ENCODE measurements at regions not wholly inside any gene's neighbourhood (a gene's known extent, or its start where the extent isn't known, plus 50 kb on each side); places are given as distances from the start of the nearest gene placed in this dataset.
"Not testable (repeated sequence)": the region's sequence is repeated elsewhere in the genome, so short reads cannot be mapped to it uniquely, and the experiment has no call there.

DNA sequence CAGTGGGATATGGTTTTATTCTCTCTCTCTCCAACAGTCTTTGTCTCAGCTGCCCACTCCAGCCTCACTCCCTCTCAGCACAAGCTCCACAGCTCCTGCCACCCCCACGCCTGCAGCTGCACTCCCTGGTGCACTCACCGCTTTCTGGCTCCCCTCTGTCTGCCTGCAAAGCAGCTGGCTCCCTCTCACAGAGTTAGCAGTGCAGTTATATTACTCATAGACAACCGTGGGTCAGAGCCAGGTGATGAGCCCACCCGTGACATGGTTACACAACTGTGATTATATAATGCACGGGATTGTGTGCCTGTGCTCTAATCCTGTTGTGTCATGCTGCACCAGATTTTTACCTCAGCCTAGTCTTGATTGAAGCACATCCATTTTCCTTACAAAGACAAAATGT lies 276.9 kb upstream of the CHAC2 start:
- DNase-seq = no peak

- DNase-seq = not testable (repeated sequence)
Measured at GRCh38 chr2:53486185-53486899, 281.3 kb upstream of the CHAC2 start.

GRCh38 chr2:53485021-53485728 lies 282.4 kb upstream of the CHAC2 start:
- no peak for DNase-seq

DNA sequence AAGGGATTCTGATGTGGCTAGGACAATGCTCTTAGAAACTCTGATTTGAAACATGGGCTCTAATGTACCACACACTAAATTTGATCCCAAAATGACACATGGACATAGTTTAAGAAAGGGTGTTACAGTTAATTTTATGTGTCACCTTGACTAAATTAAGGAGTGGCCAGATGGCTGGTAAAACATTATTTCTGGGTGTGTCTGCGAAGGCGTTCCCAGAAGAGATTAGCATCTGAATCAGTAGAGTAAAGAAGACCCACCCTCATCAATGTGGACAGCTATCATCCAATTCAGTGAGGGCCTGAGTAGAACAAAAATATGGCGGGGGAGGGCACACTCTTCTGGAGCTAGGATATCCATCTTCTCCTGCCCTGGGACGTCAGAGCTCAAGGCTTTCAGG lies 283.1 kb upstream of the CHAC2 start:
- peak; percentile 35 for DNase-seq

DNA sequence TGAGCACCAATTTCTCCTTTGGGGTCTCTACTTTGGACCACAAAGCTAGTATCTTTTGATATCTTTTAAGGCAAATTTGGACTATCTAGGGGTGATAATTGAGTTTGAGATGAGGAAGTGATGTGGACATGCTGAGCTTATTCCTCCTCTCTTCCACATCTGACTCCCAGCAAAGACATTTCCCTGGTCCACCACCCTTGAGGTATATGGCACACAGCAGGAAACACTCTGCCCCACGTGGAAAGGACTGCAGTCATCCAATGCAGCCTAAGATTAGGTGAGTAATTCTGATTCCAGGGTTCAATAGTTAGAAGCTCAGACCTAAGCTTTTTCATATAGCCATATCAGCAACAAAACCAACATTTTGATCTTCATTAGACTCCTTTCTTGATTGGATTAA lies 290.1 kb upstream of the CHAC2 start:
- no peak for DNase-seq

DNA sequence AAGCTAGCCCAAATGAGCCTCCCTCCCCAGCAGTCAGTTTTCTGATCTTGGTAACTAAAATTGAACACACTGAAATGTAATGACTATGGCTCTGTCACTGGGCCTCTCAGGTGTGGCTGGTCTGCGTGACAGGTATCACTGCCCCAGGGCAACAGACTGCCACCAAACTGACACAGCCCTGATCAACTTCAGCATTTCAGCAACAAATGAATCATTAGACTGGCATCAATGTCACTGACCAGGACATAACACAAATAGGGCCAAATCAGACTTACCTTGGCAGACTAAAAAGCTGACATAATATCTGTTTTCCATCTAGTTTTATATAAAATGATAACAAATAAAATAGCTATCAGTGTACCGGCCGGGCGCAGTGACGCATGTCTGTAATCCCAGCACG lies 290.8 kb upstream of the CHAC2 start:
- no peak for DNase-seq

DNA sequence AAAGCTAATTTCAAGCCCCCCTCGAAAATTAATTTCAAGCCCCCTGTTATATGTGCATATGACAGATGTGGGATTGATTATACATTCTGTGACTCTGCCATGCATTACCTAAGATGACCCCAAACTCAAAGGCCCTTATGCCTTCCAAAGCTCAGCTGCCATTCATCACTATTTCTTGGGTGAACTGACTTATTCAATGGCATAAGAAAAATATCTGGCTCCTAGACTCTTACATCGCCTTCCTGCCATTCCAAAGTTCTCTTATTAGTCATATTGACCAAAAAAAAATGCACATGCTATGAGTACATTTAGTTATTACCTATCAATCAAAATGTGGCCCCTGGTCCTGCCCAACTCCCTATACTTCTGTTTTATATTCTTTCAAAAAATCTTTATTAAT lies 291.8 kb upstream of the CHAC2 start:
- DNase-seq = no peak

DNA sequence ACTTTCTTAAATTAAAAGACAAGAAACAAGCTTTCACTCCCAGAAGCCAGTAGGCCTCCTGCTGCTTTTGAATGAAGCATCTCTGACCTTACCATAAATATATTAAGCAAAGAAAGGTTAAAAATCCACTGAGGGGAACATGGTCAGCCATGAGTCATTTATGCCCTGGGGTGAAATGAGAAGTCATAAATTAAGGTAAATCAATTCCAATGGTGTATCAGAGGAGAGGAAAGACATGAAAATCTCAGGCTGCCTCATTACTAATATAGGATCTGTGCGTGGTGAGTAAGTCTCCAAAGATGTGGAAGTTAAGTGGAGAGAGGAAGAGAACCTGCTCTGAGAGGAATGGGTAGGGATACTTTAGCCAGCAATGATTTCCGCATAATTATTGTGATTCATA lies 292.3 kb upstream of the CHAC2 start:
- no peak for DNase-seq

- no peak for DNase-seq
Measured at GRCh38 chr2:53474914-53475313, 292.7 kb upstream of the CHAC2 start.

- no peak for DNase-seq
Measured at GRCh38 chr2:53473775-53474311, 293.8 kb upstream of the CHAC2 start.

- DNase-seq = no peak
Measured at GRCh38 chr2:53473236-53473635, 294.4 kb upstream of the CHAC2 start.

GRCh38 chr2:53467467-53468180 lies 300.0 kb upstream of the CHAC2 start:
- no peak for DNase-seq

DNA sequence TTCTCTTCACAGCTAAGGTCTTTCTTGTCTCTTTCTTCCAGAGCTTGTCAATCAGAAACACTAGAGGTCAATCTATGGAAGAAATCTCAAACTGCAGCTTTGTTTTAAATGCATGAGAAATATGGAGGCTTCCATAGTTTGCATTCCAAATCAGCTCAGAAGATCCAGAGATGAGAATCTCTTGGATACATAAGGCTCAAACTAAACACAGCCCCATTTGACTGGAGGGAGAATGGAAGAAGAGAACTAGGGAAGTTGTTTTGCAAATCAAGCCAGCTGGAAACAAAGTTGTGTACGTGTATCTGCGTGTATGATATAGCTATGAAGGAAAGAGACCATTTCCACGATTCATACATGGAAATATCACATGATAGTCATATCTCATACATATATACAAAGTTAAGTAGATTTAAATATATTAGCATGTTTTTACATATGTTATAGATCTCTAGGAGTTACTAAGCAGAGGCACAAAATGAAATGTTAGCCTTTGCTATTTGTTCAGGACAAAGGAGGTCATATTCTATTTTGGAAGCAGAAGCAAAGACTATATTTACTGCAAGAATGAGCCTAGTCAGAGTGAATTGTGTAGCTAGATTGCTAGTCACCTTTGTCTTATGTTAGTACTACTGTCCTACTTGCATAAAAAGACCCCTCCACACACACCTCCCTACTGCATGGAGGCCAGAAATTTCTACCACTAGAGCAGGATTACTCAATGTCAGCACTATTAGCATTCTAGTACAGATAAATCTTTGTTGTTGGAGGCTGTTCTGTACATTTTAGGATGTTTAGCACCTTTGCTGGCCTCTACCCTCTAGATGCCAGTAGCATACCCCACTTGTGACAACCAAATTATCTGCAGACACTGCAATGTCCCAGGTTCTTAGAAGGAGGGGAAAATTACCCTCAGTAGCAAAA lies 303.5 kb upstream of the CHAC2 start:
- DNase-seq = no peak

- DNase-seq = no peak
Measured at GRCh38 chr2:53460937-53461336, 306.7 kb upstream of the CHAC2 start.

GRCh38 chr2:53460347-53460746 lies 307.3 kb upstream of the CHAC2 start:
- DNase-seq = no peak

DNA sequence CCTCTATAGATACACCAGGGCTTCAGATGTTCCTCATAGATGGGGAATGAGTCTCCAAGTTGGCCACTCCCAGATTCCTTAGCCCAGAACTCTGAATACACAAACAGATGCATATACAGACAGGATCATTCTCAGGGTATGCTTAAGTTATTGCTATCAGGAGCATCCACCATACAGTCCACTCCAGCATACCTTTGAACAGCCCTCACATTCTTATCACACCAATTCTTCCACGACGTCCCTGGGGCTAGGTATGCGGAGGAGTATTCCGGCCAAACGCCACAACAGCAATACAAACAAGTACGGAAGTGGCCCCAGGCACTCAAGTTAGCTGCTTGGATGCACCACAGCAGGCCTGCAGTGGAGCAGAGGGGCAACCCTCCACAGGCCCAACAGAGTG lies 312.5 kb upstream of the CHAC2 start:
- DNase-seq = no peak

DNA sequence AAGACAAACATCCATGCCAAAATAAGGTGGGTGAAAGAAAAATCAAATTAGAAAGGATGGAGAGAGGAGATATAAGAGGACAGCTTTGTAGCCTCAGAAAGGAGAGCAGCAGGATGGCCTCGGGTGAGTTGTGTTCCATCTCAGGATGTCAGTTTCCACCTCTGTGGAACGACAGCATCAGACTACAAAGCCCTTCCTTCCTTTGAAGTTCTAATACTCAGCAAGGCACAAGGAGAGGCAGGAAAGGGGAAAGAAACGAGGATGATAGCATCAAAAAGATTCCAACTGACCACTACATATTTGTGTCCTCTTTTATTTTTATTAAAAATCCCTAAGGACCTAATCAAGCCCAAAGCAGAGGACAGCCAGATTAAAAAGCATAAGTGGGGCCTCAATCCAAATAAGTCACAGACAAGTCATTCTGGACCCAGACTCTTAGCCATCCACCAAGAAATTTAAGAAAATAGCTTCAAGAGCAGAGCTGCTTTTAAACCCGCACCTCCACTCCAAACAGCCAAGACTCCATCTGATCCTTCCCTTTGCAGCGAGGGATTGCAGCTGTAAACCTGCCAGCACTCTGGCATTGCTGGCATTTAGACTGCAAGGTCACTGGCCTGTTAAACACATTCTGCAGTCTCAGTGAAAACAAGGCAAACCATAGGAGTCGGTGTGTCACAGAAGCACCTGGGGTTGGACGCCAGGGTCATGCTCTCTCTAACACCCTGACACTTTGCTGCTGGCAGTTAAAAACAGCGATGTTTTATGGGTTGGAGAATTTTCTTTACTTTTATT lies 314.5 kb upstream of the CHAC2 start:
- no peak for DNase-seq

DNA sequence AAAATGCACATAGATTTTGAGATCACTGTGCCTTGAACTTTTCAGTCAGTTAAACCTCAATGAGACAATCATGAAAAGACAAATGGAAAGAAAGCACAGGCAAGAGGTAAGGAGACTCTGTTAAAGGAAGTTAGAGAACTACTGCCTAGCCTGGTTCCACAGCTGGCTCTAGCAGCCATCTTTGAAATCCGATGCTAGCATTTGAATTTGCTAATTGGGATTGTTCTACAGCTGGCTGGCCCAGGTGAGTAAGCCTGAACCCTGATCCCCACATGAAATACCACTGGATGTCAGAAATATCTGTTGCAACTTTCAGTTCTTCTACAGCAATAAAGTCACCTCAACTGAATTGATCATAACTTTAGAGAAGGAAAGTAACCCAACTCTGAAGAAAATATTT lies 315.2 kb upstream of the CHAC2 start:
- no peak for DNase-seq

DNA sequence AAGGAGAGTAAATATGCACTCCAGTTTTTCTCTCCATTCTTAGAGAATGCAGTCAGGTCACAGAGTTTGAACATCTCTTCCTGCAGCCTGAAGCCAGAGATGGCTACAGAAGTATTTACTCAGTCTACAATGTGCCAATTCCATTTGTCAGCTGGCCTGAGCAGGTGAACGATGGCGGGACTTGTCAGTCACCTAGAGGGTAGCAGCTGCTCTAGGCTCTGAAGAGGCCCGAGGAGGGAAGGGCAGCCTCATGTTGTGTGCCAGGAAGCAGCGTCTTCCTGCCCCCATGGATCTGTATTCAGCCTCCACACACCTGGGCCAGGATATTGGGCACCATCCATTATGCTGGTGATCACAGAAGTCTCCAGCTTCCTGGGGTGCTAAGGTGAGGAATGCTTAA lies 316.7 kb upstream of the CHAC2 start:
- DNase-seq = no peak

DNA sequence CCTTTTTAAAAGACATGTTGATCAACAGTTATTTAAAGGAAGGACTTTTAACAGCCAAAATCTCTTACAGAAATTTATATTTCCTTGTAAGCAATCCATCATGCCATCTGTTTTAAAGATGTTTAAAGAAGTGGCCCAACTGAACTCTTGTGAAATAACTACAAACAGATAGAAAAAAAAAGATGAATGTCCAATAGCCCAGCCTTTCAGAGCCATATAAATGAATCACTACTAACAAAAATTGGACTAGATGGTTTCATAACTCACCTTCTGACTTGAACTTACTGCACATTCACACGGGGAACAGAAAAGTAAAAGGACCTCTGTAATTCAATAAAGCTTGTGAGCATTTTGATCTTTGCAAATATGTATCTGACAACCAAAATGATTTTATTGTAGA lies 319.0 kb upstream of the CHAC2 start:
- no peak for DNase-seq

GRCh38 chr2:53448086-53448485 lies 319.5 kb upstream of the CHAC2 start:
- no peak for DNase-seq
